OCI-LY1 (cell line): ENCODE measurements at regions not wholly inside any gene's neighbourhood (a gene's known extent, or its start where the extent isn't known, plus 50 kb on each side); places are given as distances from the start of the nearest gene placed in this dataset.

Experiments used
- H2AFZ ChIP-seq: fragments of 200-600 bp; sonication (generic), shearing (Covaris generic); 2 replicates; pipeline ENCODE4 v1.6.0; 2014; ENCODE audit warnings: antibody characterized with exemption, mild to moderate bottlenecking, low read length
- H3F3A ChIP-seq: fragments of 200-600 bp; sonication (generic), shearing (Covaris generic); 2 replicates; pipeline ENCODE4 v1.6.0; 2014; ENCODE audit warnings: mild to moderate bottlenecking, antibody characterized with exemption, low read length, moderate library complexity; ENCODE audit not compliant: insufficient read depth
- H3K27ac ChIP-seq: fragments of 200-600 bp; sonication (generic); 2 replicates; pipeline ENCODE4 v1.5.1; 2014; ENCODE audit warnings: low read length, mixed run types, mild to moderate bottlenecking, low read depth; ENCODE audit not compliant: poor library complexity, severe bottlenecking
- H3K27me3 ChIP-seq: fragments of 200-600 bp; sonication (generic); 2 replicates; pipeline ENCODE4 v1.6.0; 2014; ENCODE audit warnings: antibody characterized with exemption, mild to moderate bottlenecking, low read length, moderate library complexity; ENCODE audit not compliant: insufficient read depth
- H3K36me3 ChIP-seq: fragments of 200-600 bp; sonication (generic); 2 replicates; pipeline ENCODE4 v1.6.1; 2014; ENCODE audit warnings: mild to moderate bottlenecking, antibody characterized with exemption, low read length, moderate library complexity, mixed read lengths; ENCODE audit not compliant: insufficient read depth
- H3K4me1 ChIP-seq: fragments of 200-600 bp; sonication (generic); 2 replicates; pipeline ENCODE4 v1.5.1; 2014; ENCODE audit warnings: mild to moderate bottlenecking, low read length, moderate library complexity; ENCODE audit not compliant: insufficient read depth, severe bottlenecking
- H3K4me2 ChIP-seq: fragments of 200-600 bp; sonication (generic), shearing (Covaris generic); 2 replicates; pipeline ENCODE4 v1.6.1; 2014; ENCODE audit warnings: low read length
- H3K4me3 ChIP-seq: fragments of 200-600 bp; sonication (generic); 2 replicates; pipeline ENCODE4 v1.5.1; 2014; ENCODE audit warnings: low read length, low read depth, mild to moderate bottlenecking, mixed read lengths; ENCODE audit not compliant: poor library complexity, severe bottlenecking
- H3K79me2 ChIP-seq: fragments of 200-600 bp; shearing (Covaris generic); 2 replicates; pipeline ENCODE4 v1.6.1; 2016; ENCODE audit warnings: mixed run types, low read length, mixed read lengths; ENCODE audit not compliant: insufficient read depth
- H3K9ac ChIP-seq: fragments of 200-600 bp; sonication (generic), shearing (Covaris generic); 2 replicates; pipeline ENCODE4 v1.6.1; 2014; ENCODE audit warnings: mild to moderate bottlenecking, low read length, mixed read lengths
- H3K9me2 ChIP-seq: fragments of 200-600 bp; sonication (generic), shearing (Covaris generic); 2 replicates; pipeline ENCODE4 v1.6.1; 2014; ENCODE audit warnings: low read depth, mild to moderate bottlenecking, low read length, mixed read lengths
- H3K9me3 ChIP-seq: fragments of 200-600 bp; shearing (Covaris generic); 2 replicates; pipeline ENCODE4 v1.6.1; 2014; ENCODE audit warnings: low read length, mixed read lengths
- H4K20me1 ChIP-seq: fragments of 200-600 bp; sonication (generic), shearing (Covaris generic); 2 replicates; pipeline ENCODE4 v1.6.0; 2016; ENCODE audit warnings: mild to moderate bottlenecking, low read length; ENCODE audit not compliant: insufficient read depth
- CTCF ChIP-seq: fragments of 200-600 bp; sonication (generic), shearing (Covaris generic); IDR thresholded peaks from 2 replicates; pipeline ENCODE4 v1.5.1; 2017; ENCODE audit warnings: mild to moderate bottlenecking, antibody characterized with exemption, low read length, moderate library complexity, mixed read lengths
- EZH2 ChIP-seq: fragments of 200-600 bp; sonication (generic), shearing (Covaris generic); IDR thresholded peaks from 2 replicates; pipeline ENCODE4 v1.8.0; 2017; ENCODE audit warnings: borderline replicate concordance, mixed run types, mild to moderate bottlenecking, antibody characterized with exemption, low read length, moderate library complexity, mixed read lengths

GRCh38 chr14:97413966-97414717 lies 617.0 kb downstream of the VRK1 start:
- Histone ChIP-seq H3K9me2 (no peaks in the 10 kb centered on the region), H3K27ac (no peak overlapping the region), H3F3A (no peaks in the 10 kb centered on the region), H3K4me1 (no peaks in the 10 kb centered on the region), H3K27me3 (no peaks in the 10 kb centered on the region), H3K79me2 (no peaks in the 10 kb centered on the region), H3K9ac (no peak overlapping the region), H3K4me2 (no peak overlapping the region), H3K9me3 (no peaks in the 10 kb centered on the region), H4K20me1 (no peaks in the 10 kb centered on the region), H2AFZ (no peak overlapping the region), H3K4me3 (no peak overlapping the region), H3K36me3 (no peaks in the 10 kb centered on the region)
- no peak for TF ChIP-seq CTCF
- TF ChIP-seq EZH2 = no peak

GRCh38 chr14:97414718-97415098 lies 617.5 kb downstream of the VRK1 start:
- H3K4me2 ChIP-seq = no peak overlapping the region
- no peaks in the 10 kb centered on the region for H3F3A ChIP-seq
- no peak overlapping the region for H2AFZ ChIP-seq
- H3K4me3 ChIP-seq = no peak overlapping the region
- no peaks in the 10 kb centered on the region for H3K79me2 ChIP-seq
- no peaks in the 10 kb centered on the region for H3K27me3 ChIP-seq
- no peak overlapping the region for H3K27ac ChIP-seq
- TF ChIP-seq CTCF (no peak), EZH2 (no peak)
- H3K9ac ChIP-seq = no peak overlapping the region
- no peaks in the 10 kb centered on the region for H3K9me3 ChIP-seq
- no peaks in the 10 kb centered on the region for H4K20me1 ChIP-seq
- H3K36me3 ChIP-seq = no peaks in the 10 kb centered on the region
- no peaks in the 10 kb centered on the region for H3K4me1 ChIP-seq
- no peaks in the 10 kb centered on the region for H3K9me2 ChIP-seq

- H3K36me3 ChIP-seq = no peaks in the 10 kb centered on the region
- H3K4me1 ChIP-seq = no peaks in the 10 kb centered on the region
- H2AFZ ChIP-seq = no peak overlapping the region
- H3F3A ChIP-seq = no peaks in the 10 kb centered on the region
- no peaks in the 10 kb centered on the region for H4K20me1 ChIP-seq
- H3K4me2 ChIP-seq = no peak overlapping the region
- H3K27ac ChIP-seq = no peak overlapping the region
- no peaks in the 10 kb centered on the region for H3K79me2 ChIP-seq
- H3K9ac ChIP-seq = no peak overlapping the region
- H3K27me3 ChIP-seq = no peaks in the 10 kb centered on the region
- H3K9me3 ChIP-seq = no peaks in the 10 kb centered on the region
- H3K9me2 ChIP-seq = no peaks in the 10 kb centered on the region
- TF ChIP-seq CTCF (no peak), EZH2 (no peak)
- H3K4me3 ChIP-seq = no peak overlapping the region
Observed at GRCh38 chr14:97415907-97416306, 618.7 kb downstream of the VRK1 start.
